ENCODE measurements at regions not wholly inside any gene's neighbourhood (a gene's known extent, or its start where the extent isn't known, plus 50 kb on each side); places are given as distances from the start of the nearest gene placed in this dataset.

DNA sequence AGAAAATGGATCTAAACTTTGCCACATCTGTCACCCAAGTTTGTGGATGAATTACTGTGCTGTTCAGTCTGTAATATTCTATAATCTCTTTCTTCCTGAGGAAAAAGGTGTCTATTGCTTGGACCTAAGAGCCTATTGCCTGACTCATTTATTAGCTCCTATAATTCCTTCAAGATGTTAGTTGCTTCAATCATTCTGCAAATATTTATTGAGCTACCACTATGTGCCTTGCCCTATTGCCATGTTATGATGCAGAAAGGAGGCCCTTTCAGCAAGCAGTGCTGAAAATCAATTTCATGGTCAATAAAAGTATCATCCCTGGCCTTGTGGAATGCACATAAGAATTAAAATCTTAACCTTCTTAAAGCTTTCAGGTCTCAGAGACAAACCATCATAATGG, 113.6 kb downstream of the CCER1 start:
- Histone ChIP-seq H3K27me3 (no peaks in the 10 kb centered on the region), H3K36me3 (no peaks in the 10 kb centered on the region), H3K9me3 (no peaks in the 10 kb centered on the region), H3K4me1 (peaks cover 0 to 4% (median 1%) of the 10 kb centered on the region in 9 donors), H3K4me3 (no peak overlapping the region), H3K27ac (no peak overlapping the region)
- ATAC-seq (no peak), DNase-seq (no peak)
- TF ChIP-seq CTCF (IDR thresholded peaks at IDR 0.05) = no peak
- intact Hi-C loops (cut with DNase I) = no loop called here

DNA sequence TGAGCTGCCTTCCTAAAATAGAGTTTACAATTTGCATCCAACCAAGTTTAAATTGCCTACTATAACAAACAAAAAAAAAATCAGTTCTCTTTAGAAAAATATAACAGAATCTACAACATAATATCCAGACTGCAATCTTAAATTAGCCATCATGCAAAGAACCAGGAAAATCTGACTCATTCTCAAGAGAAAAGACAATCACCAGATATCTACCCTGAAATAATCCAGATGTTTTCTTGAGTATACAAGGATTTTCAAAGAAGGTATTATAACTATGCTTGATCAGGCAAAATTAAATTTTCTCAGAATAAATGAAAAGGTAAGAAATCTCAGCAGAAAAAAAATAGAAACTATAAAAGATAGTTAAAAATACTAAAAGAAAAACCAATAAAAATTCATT, 115.6 kb downstream of the CCER1 start:
- TF ChIP-seq CTCF (IDR thresholded peaks at IDR 0.05) = no peak
- Histone ChIP-seq H3K4me3 (no peak overlapping the region), H3K4me1 (peaks cover 0 to 4% (median 2%) of the 10 kb centered on the region in 9 donors), H3K36me3 (no peaks in the 10 kb centered on the region), H3K9me3 (no peaks in the 10 kb centered on the region), H3K27ac (no peak overlapping the region), H3K27me3 (no peaks in the 10 kb centered on the region)
- intact Hi-C loops (cut with DNase I) = loop anchor here in 1 of 10 donors (5.0 kb wide), 1 partner anchor 357 kb away; no protein-coding TSS in a partner anchor
- ATAC-seq (no peak), DNase-seq (no peak)

GRCh38 chr12:90836689-90837088, 118.3 kb downstream of the CCER1 start:
- TF ChIP-seq CTCF (IDR thresholded peaks at IDR 0.05) = no peak
- Histone ChIP-seq H3K27ac (peak overlapping the region in 3 of 10 donors; percentile 18 to 35 (median 18)), H3K27me3 (no peaks in the 10 kb centered on the region), H3K9me3 (no peaks in the 10 kb centered on the region), H3K4me1 (peaks cover 0 to 4% (median 2%) of the 10 kb centered on the region in 9 donors), H3K36me3 (no peaks in the 10 kb centered on the region), H3K4me3 (no peak overlapping the region)
- DNase-seq (peak in 1 of 2 donors; percentile 58), ATAC-seq (peak; percentile 93 to 100 (median 98))
- WGBS, 2 donors = 24 to 40% methylated on average over 6 of the region's 6 CpGs
- intact Hi-C loops (cut with DNase I) = loop anchor here in 1 of 10 donors (5.0 kb wide), 1 partner anchor 354 kb away; no protein-coding TSS in a partner anchor

DNA sequence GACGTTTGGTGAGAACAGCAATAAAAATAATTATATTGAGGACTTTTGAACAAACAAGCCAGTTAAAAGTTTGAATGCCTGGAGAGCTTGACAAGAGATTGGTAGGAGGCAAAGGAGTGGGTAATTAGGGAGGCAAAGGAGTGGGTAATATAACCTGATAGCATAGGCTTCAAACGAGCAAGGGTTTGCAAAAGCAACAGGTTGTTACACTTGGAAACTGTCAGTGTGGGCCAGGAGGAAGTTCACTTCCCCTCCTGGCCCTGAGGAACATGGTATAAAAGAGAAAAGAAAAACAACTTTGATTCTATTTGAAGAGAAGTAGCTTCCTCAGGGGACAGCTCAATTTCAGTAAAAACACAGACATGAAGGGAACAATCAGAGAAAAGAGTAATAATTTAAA, 121.7 kb downstream of the CCER1 start:
- Histone ChIP-seq H3K4me1 (peaks cover 0 to 9% (median 2%) of the 10 kb centered on the region in 9 donors), H3K9me3 (no peaks in the 10 kb centered on the region), H3K36me3 (no peaks in the 10 kb centered on the region), H3K4me3 (no peak overlapping the region), H3K27me3 (no peaks in the 10 kb centered on the region), H3K27ac (no peak overlapping the region)
- TF ChIP-seq CTCF (IDR thresholded peaks at IDR 0.05) = no peak
- ATAC-seq (no peak), DNase-seq (no peak)
- intact Hi-C loops (cut with DNase I) = no loop called here
- WGBS, 2 donors = 22% methylated on average over 2 of the region's 2 CpGs

All from heart right ventricle (tissue), 16 donors.